GM21447 (cell line): ENCODE measurements at regions not wholly inside any gene's neighbourhood (a gene's known extent, or its start where the extent isn't known, plus 50 kb on each side); places are given as distances from the start of the nearest gene placed in this dataset.
"Not testable (repeated sequence)": the region's sequence is repeated elsewhere in the genome, so short reads cannot be mapped to it uniquely, and the experiment has no call there.

ENCODE experiments used
- ATAC-seq: cut with Tn5 transposase; IDR thresholded peaks from one replicate; pipeline ENCODE4 v1.9.1; 2021; ENCODE audit not compliant: unreplicated experiment

DNA sequence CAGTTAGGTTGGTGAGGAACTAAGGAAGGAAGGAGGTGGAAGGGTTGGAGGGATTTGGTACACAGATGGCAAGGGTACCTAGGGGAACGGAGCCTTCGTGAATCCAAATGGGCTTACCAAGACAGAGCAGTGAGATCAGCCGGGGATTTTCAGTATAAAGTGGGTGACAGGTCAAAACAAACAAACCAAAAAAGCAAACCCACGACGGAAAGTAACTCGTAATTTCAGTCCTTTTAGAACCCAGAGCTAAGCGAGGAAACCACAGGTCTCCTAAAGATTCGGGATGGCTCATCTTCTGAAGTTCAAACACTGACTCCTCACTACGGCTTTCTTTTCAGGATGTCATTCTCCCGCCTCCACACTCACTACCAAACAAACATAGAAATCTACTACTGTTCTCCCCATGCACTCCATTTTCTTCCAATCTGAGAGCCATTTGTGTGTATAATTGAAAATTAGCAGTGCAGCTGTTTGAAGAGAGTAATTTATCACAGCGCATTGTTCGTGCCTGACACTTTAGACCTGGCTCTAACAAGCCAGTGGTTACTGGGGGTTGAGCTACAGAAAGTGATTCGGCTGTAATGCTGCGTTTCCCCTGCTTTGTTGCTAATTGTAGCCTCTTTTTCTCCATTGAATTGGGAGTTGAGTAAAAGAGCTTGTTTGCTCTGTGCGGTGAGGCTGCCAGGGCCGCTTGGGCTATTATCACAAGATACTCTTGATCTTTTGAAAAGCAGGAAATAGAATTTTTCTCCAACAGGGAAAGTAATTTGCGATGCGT lies 64.7 kb upstream of the CCDC39 start:
- ATAC-seq, result no peak

GRCh38 chr3:180747805-180748361 lies 68.6 kb upstream of the CCDC39 start:
- no peak for ATAC-seq

DNA sequence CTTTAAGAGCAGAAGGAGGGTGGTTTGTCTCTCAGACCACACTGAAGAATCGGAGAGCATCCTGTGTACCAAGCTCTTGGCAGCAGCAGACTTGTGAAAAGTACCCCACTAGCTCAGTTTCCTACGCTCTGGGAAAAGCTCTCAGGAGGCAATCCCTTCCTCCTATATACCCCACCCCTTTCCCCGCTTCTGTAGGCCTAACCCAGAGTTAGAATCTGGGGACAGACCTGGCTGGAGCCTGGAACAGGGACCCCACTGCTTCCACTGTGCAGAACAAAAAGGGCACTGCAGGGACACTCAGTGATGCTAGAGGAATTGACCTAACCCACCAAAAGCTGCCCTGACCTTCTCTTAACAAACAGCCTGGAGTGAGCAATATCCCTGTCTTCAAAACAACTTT lies 70.0 kb upstream of the CCDC39 start:
- no peak for ATAC-seq

DNA sequence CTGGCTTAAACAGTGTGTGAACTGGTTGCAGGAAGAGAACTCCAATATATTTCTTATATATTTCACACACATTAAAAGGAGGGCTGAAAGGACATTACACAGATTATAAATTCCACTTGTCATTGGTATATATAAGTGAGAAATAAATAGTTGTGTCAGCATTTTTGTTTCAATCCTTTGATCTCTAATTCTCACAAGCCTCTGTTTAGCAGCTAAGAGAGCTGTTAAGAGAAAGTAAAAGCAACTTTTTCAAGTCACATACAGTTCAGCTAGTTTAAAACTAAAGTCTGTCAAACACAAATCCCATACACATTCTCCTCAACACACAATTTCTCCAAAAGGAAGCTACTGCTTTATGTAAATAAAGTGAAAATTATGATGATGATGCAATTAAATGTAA lies 70.5 kb upstream of the CCDC39 start:
- ATAC-seq, result no peak

- ATAC-seq, result no peak
Observed at GRCh38 chr3:180755556-180755955, 76.3 kb upstream of the CCDC39 start.

- no peak for ATAC-seq
Observed at GRCh38 chr3:180762866-180763265, 83.6 kb upstream of the CCDC39 start.

GRCh38 chr3:180764481-180764880 lies 85.2 kb upstream of the CCDC39 start:
- no peak for ATAC-seq

- ATAC-seq, result no peak
Observed at GRCh38 chr3:180770639-180771038, 91.3 kb upstream of the CCDC39 start.

- no peak for ATAC-seq
Observed at GRCh38 chr3:180776433-180776832, 97.1 kb upstream of the CCDC39 start.

- ATAC-seq, result no peak
Observed at GRCh38 chr3:180782195-180782984, 103.1 kb upstream of the CCDC39 start.

- ATAC-seq, result not testable (repeated sequence)
Observed at GRCh38 chr3:180786227-180786626, 106.9 kb upstream of the CCDC39 start.

DNA sequence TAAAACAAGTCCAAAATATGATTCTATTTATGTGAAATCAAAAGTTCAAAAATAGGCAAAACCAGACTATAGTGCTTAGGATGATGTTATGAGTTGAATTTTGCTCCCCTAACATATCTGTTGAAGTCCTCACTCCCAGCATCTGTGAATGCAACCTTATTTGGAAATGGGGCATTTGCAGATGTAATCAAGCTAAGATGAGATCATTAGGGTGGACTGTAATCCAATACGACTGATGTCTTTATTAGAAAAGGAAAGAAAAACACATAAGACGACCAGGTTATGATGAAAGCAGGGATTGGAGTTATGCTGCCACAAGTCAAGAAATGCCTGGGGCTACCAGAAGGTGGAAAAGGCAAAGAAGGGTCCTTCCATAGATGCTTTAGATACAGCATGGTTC lies 110.5 kb upstream of the CCDC39 start:
- ATAC-seq, result no peak

DNA sequence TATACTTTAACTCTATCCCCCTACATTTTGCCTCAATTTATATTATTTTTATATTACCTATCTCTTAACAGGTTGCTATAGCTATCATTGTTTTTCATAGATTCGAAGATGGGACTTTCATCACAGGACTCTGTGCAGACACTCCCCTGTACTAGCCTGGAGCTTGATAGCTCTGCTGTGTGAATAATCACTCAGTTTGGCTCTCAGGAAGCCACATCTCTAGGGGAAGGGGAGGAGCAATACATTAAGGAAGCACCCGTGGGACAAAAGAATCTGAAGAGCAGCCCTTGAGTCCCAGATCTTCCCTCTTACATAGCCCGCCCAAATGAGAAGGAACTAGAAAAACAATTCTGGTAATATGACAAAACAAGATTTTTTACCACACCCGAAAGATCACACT lies 114.3 kb upstream of the FXR1 start:
- ATAC-seq, result no peak

- ATAC-seq, result no peak
Observed at GRCh38 chr3:180802837-180803236, 109.6 kb upstream of the FXR1 start.

DNA sequence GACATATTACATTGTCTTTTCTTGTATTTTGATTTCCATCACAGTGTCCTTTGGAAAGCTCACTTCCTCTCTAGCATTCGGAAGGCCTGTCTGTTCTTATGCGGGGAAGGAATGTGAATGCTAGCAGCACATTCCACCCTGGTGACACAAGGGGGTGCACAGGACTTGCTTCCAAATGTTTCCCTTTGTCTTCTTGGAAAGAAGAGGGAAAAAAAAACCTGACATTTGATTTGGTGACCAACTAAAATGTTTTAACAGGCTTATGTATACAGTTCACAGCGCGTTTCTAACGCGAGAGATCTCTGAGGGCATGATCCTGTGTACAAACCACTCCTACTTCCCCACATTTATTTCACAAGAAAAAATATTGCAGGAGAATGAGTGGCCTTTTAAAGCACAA lies 107.6 kb upstream of the FXR1 start:
- no peak for ATAC-seq

GRCh38 chr3:180808823-180809575 lies 103.5 kb upstream of the FXR1 start:
- ATAC-seq, result no peak

DNA sequence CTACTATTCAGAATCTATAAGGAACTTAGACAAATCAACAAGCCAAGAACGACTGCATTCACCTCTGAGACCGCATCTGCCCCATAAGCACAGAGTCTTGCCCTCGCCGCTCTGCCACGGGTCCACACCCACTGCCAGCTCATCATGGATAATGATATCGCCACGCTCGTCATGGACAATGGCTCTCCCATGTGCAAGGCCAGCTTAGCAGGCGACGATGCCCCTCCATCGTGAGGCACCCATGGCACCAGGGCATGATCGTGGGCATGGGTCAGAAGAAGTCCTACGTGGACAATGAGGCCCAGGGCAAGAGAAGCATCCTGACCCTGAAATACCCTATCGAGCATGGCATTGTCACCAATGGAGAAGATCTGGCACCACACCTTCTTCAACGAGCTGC lies 92.1 kb upstream of the FXR1 start:
- no peak for ATAC-seq

DNA sequence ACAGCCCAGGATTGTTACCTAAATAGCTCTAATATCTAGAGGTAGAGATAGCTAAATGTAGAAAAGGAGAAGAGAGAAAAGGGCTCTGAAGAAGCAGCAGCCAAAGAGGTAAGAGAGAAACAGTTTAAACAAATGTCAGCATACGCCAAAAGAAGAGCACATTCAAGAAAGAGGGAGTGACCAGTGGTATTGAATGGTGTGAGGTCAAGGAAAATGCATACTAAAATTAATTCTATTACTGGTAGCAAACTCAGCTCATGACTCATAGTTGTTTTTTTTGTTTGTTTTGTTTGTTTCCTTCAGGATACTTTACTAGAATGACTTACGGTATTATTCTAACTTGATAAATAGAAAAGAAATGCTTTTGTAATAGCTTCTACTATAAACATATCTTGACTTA lies 86.5 kb upstream of the FXR1 start:
- no peak for ATAC-seq

DNA sequence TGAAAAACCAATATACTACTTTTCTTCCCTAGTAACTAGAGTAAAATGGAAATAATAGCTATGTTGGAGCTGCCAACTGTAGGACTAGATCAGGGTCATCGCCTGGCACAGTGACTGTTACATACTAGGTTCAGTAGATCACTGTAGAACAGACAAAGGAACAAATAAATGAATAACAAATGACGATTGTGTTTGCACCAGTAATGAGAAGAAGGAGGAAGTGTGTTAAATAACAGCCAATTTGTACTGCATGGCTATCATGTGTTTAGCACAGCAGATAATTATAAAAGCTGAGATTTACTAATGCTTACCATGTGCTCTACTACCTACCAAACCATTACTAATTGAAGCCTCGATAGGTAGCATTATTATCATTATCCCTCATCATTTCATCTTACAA lies 85.3 kb upstream of the FXR1 start:
- ATAC-seq, result no peak

DNA sequence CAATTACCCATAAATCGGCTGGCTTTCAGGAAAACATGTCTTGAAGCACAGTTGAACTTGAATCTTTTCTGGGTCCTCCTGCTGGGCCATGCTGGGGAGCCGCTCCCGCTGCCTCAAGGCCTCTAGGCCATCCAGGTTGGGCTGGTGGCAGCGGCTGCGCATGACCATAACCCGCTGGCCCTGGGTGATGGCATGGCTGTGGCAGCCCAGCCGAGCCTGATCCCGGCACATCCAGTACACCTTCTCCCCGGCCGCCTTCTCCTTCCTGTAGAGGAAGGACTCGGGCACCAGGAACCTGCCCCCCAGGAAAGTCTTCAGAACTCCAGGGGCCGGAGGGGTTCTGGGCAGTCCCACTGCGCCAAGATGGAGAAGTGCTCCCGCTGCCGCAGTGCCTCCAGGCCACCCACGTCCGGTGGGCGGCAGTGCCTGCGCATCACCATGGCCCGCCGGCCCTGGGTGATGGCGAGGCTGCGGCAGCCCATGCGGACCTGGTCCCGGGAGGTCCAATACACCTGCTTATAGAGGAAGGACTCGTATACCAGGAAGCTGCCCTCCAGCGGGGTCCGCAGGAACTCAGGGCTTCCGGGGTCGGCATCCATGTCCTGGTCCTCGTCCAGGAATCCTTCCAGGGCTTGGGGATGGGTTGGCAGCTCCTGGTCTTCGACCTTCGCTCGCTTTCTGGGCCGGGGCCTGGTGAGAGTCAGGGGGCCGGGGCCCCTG lies 84.3 kb upstream of the FXR1 start:
- ATAC-seq, result no peak
